Posterior cingulate gyrus (tissue), 11 donors: ENCODE measurements at regions not wholly inside any gene's neighbourhood (a gene's known extent, or its start where the extent isn't known, plus 50 kb on each side); places are given as distances from the start of the nearest gene placed in this dataset.

Source experiments
- DNase-seq, 10 donors: peaks; one replicate each; pipeline versions ENCODE4 v3.0.0 to v3.0.0-alpha.2; 2020 to 2021; ENCODE audit warnings: mixed read lengths in 3 of 10
- intact Hi-C: fragments of 100-400 bp; cut with DNase I; formaldehyde crosslinking; loops from one replicate; pipeline ENCODE4 v1.15.1; 2023

GRCh38 chr2:18427762-18428161 is 132.7 kb downstream of the RDH14 start:
- no peak for DNase-seq
- intact Hi-C loops = no loop called here

- DNase-seq = no peak
- intact Hi-C loops = no loop called here
Measured at GRCh38 chr2:18426174-18426573, 134.3 kb downstream of the RDH14 start.

GRCh38 chr2:18425210-18425703 is 135.2 kb downstream of the RDH14 start:
- intact Hi-C loops = no loop called here
- DNase-seq = no peak

- intact Hi-C loops = no loop called here
- no peak for DNase-seq
Measured at GRCh38 chr2:18423636-18424035, 136.8 kb downstream of the RDH14 start.

DNA sequence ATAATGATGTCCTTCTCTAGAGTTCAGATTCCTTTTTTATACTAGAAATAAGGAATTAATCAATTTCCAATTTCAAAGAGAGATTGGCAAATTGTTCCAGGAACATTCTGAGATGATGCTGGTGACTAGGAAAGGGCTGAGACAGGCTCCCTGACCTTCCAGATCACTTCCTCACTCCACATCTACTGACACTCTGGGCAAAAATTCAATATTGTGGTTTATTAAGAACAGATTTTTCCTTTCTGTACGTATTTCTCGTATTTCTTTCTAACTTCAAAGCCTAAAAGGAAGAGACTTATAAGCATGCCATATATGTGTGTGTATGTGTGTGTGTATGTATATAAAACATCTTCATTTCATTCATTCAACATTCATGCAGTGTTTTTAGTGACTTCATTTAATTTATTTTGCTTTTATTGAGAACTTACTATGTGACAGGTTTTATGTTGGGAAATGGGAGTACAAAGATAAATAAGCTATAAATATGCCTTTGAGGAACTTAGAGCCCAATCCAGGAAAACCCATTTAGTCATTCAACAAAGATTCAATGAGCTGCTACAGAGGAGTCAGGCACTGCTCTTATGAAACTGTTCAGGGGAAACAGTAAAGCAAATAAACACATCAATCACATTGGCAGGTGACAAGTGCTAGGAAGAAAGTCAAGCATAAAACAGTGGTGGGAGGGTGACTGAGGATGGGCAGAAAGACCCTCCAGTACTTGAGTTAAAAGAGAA is 137.9 kb downstream of the RDH14 start:
- intact Hi-C loops = no loop called here
- DNase-seq = no peak

DNA sequence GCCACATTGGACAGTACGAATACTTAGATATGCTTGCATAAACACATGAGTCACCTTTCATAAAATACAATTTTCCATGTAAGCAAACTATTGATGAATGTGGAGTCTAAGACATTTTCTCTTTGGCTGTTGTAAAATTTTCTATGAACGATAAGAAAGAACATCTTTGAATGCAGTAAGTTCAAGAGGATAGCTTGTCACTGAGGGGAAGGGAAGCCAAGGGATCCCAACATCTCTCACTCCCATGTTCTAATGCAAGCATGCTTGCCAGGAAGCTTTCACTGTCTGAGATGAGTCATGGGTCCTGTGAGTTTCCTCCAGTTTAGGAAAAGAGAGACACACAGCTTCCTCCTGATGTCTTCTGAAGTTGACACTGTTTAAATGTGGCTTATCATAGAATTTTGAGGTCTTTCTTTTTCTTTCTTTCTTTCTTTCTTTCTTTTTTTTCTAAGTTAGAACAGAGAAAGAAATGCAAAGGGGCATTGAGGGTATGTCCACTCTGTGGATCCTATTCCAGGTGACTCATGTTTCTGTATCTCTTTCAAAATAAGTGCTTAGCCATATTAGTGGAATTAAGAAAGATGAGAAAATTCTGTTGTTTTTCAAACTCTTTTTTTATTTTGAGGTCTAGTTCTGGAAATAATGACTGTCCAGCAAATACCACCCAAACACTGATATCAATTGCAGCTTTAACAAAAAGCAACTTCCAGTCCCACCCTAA is 146.6 kb downstream of the RDH14 start:
- intact Hi-C loops = no loop called here

GRCh38 chr2:18412980-18413675 is 147.3 kb downstream of the RDH14 start:
- intact Hi-C loops = no loop called here
- DNase-seq = no peak

More for the DNA sequence above, 146.6 kb downstream of the RDH14 start:
- DNase-seq = no peak

GRCh38 chr2:18411626-18412025 is 148.8 kb downstream of the RDH14 start:
- no peak for DNase-seq
- intact Hi-C loops = no loop called here

DNA sequence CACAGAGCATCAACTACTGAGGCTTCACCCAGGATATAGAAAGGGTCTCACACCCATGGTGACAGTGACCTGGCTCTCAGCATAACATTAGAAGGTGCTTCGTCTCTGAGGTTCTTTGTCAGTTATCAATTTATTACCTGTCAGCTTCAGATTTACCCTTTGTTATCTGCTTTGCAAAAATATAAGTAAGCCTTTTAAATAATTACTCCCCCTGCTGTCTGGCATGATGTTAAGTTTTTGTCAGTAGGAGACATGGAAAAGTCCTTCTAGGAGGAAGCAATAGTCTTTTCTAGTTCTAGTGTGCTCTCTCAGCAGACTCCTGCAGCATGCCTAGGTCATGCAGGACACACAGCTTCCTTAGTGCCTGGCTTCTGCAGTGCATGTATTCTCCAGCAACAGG is 149.9 kb downstream of the RDH14 start:
- no peak for DNase-seq

GRCh38 chr2:18408638-18409037 is 151.8 kb downstream of the RDH14 start:
- DNase-seq = no peak
- intact Hi-C loops = no loop called here

More for the DNA sequence above, 149.9 kb downstream of the RDH14 start:
- intact Hi-C loops = no loop called here

GRCh38 chr2:18406219-18406618 is 154.2 kb downstream of the RDH14 start:
- intact Hi-C loops = no loop called here
- DNase-seq = no peak

DNA sequence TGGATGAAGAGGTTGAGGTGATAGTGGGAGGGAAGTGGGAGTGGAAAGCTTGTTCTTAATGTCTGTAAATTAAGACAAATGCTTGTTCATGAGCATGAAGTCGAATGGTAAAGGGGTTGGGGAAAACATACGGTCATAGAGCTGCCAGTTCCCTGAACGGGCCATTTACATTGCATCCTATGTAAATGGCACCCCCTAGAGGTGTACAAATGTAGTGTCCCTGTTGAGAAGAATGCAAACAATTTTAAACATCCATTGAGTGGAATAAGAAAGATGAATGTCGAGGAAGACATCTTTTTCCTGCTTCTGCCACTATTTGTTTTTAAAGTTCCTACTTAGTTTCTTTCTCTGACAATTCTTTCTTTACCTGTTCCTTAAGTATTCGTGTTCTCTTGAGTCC is 155.7 kb downstream of the RDH14 start:
- intact Hi-C loops = no loop called here
- no peak for DNase-seq

- intact Hi-C loops = no loop called here
Measured at GRCh38 chr2:18403921-18404522, 156.4 kb downstream of the RDH14 start.

GRCh38 chr2:18402831-18403230 is 157.6 kb downstream of the RDH14 start:
- no peak for DNase-seq
- intact Hi-C loops = no loop called here

More at GRCh38 chr2:18403921-18404522, 156.4 kb downstream of the RDH14 start:
- DNase-seq = no peak

DNA sequence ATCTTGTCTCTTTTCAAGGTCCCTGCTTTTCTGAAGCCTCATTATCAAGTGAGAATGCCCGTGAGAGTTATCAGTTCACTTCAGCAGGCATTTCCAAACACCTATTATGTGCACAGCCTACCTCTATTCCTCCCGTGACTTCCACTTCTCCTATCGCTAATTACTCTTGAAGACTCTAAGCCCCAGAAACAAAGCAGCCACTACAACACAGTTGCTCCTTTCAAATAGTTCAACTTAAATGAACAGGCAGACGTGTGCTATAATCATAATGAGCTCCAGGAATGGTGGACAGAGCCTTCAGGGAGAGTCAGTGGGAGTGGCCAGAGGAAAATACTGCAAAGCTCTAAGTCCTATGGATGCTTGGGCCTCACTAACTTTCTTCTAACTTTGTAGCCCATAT is 159.0 kb downstream of the RDH14 start:
- no peak for DNase-seq
- intact Hi-C loops = no loop called here

- intact Hi-C loops = no loop called here
- DNase-seq = no peak
Measured at GRCh38 chr2:18399601-18400000, 160.9 kb downstream of the RDH14 start.

DNA sequence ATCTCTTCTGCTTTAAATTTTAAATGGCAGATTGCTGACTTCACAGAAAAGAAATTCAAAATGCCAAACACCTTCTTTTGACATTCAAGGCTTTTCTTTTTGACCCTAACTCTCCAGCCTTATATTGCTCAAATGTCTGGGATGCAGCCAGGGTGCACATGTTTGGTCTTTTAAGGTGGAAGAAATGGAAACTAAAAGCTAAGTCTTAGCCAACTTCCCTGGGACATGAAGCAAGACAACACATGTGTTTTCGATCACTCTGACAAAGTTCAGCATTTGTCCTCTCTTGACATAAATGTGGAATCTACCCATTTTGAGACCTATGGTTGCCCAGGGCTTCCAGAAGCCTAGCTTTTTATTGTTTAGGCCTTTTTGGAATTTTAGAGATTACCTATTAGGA is 161.6 kb downstream of the RDH14 start:
- intact Hi-C loops = no loop called here
- DNase-seq = no peak

DNA sequence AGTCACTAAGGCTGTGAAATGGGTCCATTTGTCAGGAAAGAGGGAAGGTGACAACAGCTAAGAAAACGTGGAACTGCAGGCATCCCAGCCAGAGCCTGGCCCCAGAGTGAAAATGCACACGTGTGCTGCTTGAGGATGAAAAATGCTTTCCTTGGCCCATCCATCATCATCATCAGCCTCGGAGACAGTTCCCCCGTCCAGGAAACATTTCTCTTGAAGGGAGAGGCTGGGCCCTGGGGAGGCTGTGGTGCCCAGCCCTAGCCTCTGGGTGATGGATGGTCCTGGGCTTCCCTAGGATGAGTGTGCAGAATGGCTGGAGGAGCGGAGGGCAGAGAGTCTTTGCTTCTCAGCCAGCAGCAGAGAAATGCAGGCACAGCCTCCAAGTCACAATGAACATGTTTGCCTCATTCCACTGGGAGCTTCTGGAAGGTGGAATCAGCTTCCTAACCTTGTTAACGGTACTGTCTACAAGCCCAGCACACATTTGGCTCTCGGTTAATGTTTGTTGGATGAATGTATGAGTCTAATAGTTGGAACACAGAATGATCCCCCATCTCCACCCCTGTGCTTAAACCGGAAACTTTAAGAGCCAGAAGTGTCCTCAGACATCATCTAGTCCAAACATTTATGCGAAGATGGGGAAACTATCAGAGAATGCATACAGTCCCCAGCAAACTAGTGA is 164.0 kb downstream of the RDH14 start:
- intact Hi-C loops = no loop called here
- peak in 1 of 10 donors; percentile 33 for DNase-seq

- peak in 1 of 10 donors; percentile 34 for DNase-seq
- intact Hi-C loops = no loop called here
Measured at GRCh38 chr2:18395555-18395954, 164.9 kb downstream of the RDH14 start.
